Sigmoid colon (tissue), 4 donors: ENCODE measurements at regions not wholly inside any gene's neighbourhood (a gene's known extent, or its start where the extent isn't known, plus 50 kb on each side); places are given as distances from the start of the nearest gene placed in this dataset.

Source experiments
- CTCF ChIP-seq, 4 experiments: fragments of 450-650 bp in 3 of 4; fragments of 200-600 bp in 1 of 4; IDR thresholded peaks; one replicate each; pipeline ENCODE4 v1.5.1; 2016 to 2019; ENCODE audit warnings: antibody characterized with exemption in 4 of 4, mild to moderate bottlenecking in 3 of 4, moderate library complexity in 2 of 4
- POLR2A ChIP-seq, 2 donors: fragments of 450-650 bp; IDR thresholded peaks; one replicate each; pipeline ENCODE4 v1.6.1; 2016; ENCODE audit warnings: antibody characterized with exemption in 2 of 2, mild to moderate bottlenecking in 2 of 2, moderate library complexity in 2 of 2
- POLR2AphosphoS5 ChIP-seq, 4 donors: sonication (generic); formaldehyde crosslinking; IDR thresholded peaks; one replicate each; pipeline ENCODE4 v1.6.1; 2017; ENCODE audit warnings: antibody characterized with exemption in 4 of 4

DNA sequence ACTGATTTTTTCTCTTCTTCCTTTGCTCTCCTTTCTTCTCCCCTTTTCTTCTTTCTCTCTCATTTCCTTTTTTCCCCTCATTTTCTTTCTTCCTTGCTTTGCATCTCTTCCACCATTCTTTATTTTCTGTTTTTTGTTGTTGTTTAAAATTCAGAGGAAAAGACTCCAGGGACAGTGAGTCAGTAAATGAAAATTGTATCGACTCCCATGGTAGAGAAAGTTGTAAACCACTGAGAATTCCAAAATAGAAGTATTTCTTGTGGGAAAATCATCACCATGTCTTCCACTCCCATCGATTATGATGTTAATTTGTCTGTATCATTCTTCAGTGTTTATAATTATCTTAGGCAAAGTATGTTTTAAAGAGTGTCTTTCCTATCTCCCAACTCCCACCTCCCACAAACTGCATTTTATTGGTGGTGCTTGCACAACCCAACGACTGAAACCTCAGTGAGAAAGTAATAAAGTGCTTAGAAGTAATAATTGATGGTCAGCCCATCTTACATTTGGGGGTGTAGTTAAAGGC, 134.3 kb downstream of the IRS1 start:
- TF ChIP-seq CTCF (IDR thresholded peaks at IDR 0.05): no peak
- no peak for TF ChIP-seq POLR2A (IDR thresholded peaks at IDR 0.05)
- no peak for TF ChIP-seq POLR2AphosphoS5 (IDR thresholded peaks at IDR 0.05)
